Endodermal cell (in vitro differentiated cells): ENCODE measurements at regions not wholly inside any gene's neighbourhood (a gene's known extent, or its start where the extent isn't known, plus 50 kb on each side); places are given as distances from the start of the nearest gene placed in this dataset.

Experiments used
- DNase-seq: peaks from one replicate; pipeline ENCODE4 v3.0.0-alpha.2; 2017
- H3K27ac ChIP-seq: 2 replicates; pipeline ENCODE4 v1.5.1; 2013; ENCODE audit warnings: mild to moderate bottlenecking, low read depth, low read length, moderate library complexity
- H3K27me3 ChIP-seq: 2 replicates; pipeline ENCODE4 v1.6.1; 2013; ENCODE audit warnings: mild to moderate bottlenecking, low read length, moderate library complexity; ENCODE audit not compliant: insufficient read depth, control insufficient read depth, poor library complexity, severe bottlenecking
- H3K36me3 ChIP-seq: 2 replicates; pipeline ENCODE4 v1.7.0; 2013; ENCODE audit warnings: mild to moderate bottlenecking, low read length, moderate library complexity; ENCODE audit not compliant: control insufficient read depth, insufficient read depth
- H3K4me1 ChIP-seq: one replicate; pipeline ENCODE4 v1.7.0; 2013; ENCODE audit warnings: low read length; ENCODE audit not compliant: control insufficient read depth, insufficient read depth
- H3K4me3 ChIP-seq: 2 replicates; pipeline ENCODE4 v1.5.1; 2013; ENCODE audit warnings: mild to moderate bottlenecking, low read length, moderate library complexity
- H3K9ac ChIP-seq: 2 replicates; pipeline ENCODE4 v1.6.1; 2013; ENCODE audit warnings: mild to moderate bottlenecking, low read length, moderate library complexity; ENCODE audit not compliant: poor library complexity, severe bottlenecking; ENCODE audit errors: extremely low read depth
- H3K9me3 ChIP-seq: 2 replicates; pipeline ENCODE4 v1.6.1; 2013; ENCODE audit warnings: mild to moderate bottlenecking, low read length, moderate library complexity; ENCODE audit not compliant: control insufficient read depth
- H3K27ac Mint-ChIP-seq: 2 replicates; pipeline ENCODE4 v1.8.0; 2020; ENCODE audit warnings: mixed read lengths
- H3K27me3 Mint-ChIP-seq: 2 replicates; pipeline ENCODE4 v1.8.0; 2021; ENCODE audit warnings: mild to moderate bottlenecking, mixed read lengths; ENCODE audit not compliant: insufficient read depth
- H3K36me3 Mint-ChIP-seq: 2 replicates; pipeline ENCODE4 v1.8.0; 2020; ENCODE audit warnings: low read depth, mixed read lengths
- H3K4me1 Mint-ChIP-seq: 2 replicates; pipeline ENCODE4 v1.8.0; 2020; ENCODE audit warnings: mixed read lengths
- H3K4me3 Mint-ChIP-seq: 2 replicates; pipeline ENCODE4 v1.8.0; 2020; ENCODE audit warnings: mild to moderate bottlenecking, moderate library complexity, mixed read lengths
- H3K9me3 Mint-ChIP-seq: 2 replicates; pipeline ENCODE4 v1.8.0; 2020; ENCODE audit warnings: mild to moderate bottlenecking, mixed read lengths
- CTCF ChIP-seq: fragments of 200-600 bp; sonication (generic); conservative IDR thresholded peaks from 2 replicates; pipeline ENCODE4 v1.5.0; 2021; ENCODE audit warnings: antibody characterized with exemption, mild to moderate bottlenecking
- WGBS, 2 experiments: methylation state at CpG; one replicate each; pipeline versions ENCODE4 v1.1.5 to v1.1.7; 2013; ENCODE audit warnings: missing lambda C conversion rate in 2 of 2, mixed read lengths in 1 of 2; ENCODE audit not compliant: insufficient coverage in 1 of 2, insufficient read length in 1 of 2; 5-methylcytosine and 5-hydroxymethylcytosine counted together

GRCh38 chr14:27612121-27612520 lies 1014.3 kb upstream of the NOVA1 start:
- WGBS, 2 experiments = 70 to 96% methylated on average over 2 to 6 of the region's 6 CpGs
- TF ChIP-seq CTCF = no peak

GRCh38 chr14:27613102-27613501 lies 1015.3 kb upstream of the NOVA1 start:
- H3K4me3 ChIP-seq = no peak overlapping the region
- Mint-ChIP-seq H3K27ac (no peak overlapping the region), H3K36me3 (no peaks in the 10 kb centered on the region), H3K4me3 (no peak overlapping the region), H3K27me3 (no peaks in the 10 kb centered on the region), H3K9me3 (no peaks in the 10 kb centered on the region), H3K4me1 (peaks cover 2% of the 10 kb centered on the region)
- H3K4me1 ChIP-seq = no peaks in the 10 kb centered on the region
- TF ChIP-seq CTCF = no peak
- H3K9me3 ChIP-seq = no peaks in the 10 kb centered on the region
- WGBS, 2 experiments = no CpG with 5 or more reads among the region's 2 CpGs
- H3K27ac ChIP-seq = no peak overlapping the region
- no peak for DNase-seq
- no peaks in the 10 kb centered on the region for H3K27me3 ChIP-seq
- no peak overlapping the region for H3K9ac ChIP-seq
- H3K36me3 ChIP-seq = no peaks in the 10 kb centered on the region

More at GRCh38 chr14:27612121-27612520, 1014.3 kb upstream of the NOVA1 start:
- no peak overlapping the region for H3K27ac Mint-ChIP-seq
- no peak overlapping the region for H3K4me3 Mint-ChIP-seq
- H3K9me3 Mint-ChIP-seq = no peaks in the 10 kb centered on the region
- Histone ChIP-seq H3K4me3 (no peak overlapping the region), H3K9me3 (no peaks in the 10 kb centered on the region), H3K27ac (no peak overlapping the region), H3K9ac (no peak overlapping the region), H3K27me3 (no peaks in the 10 kb centered on the region), H3K4me1 (no peaks in the 10 kb centered on the region), H3K36me3 (no peaks in the 10 kb centered on the region)
- no peak for DNase-seq
- peaks cover 2% of the 10 kb centered on the region for H3K4me1 Mint-ChIP-seq
- no peaks in the 10 kb centered on the region for H3K27me3 Mint-ChIP-seq
- H3K36me3 Mint-ChIP-seq = no peaks in the 10 kb centered on the region

GRCh38 chr14:27623782-27624181 lies 1025.9 kb upstream of the NOVA1 start:
- peaks cover 31% of the 10 kb centered on the region for H3K36me3 Mint-ChIP-seq
- WGBS, 2 experiments = 92 to 100% methylated on average over 1 of the region's 1 CpG
- H3K4me3 Mint-ChIP-seq = no peak overlapping the region
- TF ChIP-seq CTCF = no peak
- no peak overlapping the region for H3K27ac Mint-ChIP-seq
- no peaks in the 10 kb centered on the region for H3K4me1 Mint-ChIP-seq
- Histone ChIP-seq H3K27ac (no peak overlapping the region), H3K9ac (no peak overlapping the region), H3K4me1 (no peaks in the 10 kb centered on the region), H3K4me3 (peak overlapping the region; percentile 16), H3K36me3 (no peaks in the 10 kb centered on the region), H3K9me3 (peaks cover 36% of the 10 kb centered on the region), H3K27me3 (no peaks in the 10 kb centered on the region)
- H3K27me3 Mint-ChIP-seq = no peaks in the 10 kb centered on the region
- no peak for DNase-seq
- H3K9me3 Mint-ChIP-seq = peaks cover 53% of the 10 kb centered on the region
